ENCODE measurements at regions not wholly inside any gene's neighbourhood (a gene's known extent, or its start where the extent isn't known, plus 50 kb on each side); places are given as distances from the start of the nearest gene placed in this dataset.

DNA sequence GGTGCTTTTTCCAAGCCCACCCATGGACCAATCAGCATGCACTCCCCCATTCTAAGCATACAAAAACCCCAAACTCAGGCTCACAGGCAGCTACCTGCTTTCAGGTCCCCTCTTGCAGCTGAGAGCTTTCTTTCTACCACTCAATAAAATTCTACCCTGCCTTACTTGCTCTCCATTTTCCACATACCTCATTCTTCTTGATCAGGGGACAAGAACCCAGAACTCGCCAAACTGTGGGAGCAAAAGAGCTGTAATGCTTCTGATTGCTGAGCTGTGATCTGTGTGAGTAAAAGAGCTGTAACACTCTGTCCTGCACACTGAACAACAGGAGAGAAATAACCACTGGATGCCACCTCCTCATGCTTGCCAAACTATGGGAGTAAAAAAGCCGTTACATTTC lies 972.1 kb downstream of the SLITRK5 start:
- H3K27ac ChIP-seq (replicated peaks), result no peak overlapping the region
- H3K27me3 ChIP-seq (ENCODE audit: insufficient read depth, poor library complexity, severe bottlenecking), result no peaks in the 10 kb centered on the region
- no peak for DNase-seq (ENCODE audit: low read depth in 1 of 2, low spot score in 1 of 2)
- TF ChIP-seq GABPA (IDR thresholded peaks at IDR 0.05; ENCODE audit: low read depth), result no peak
- TF ChIP-seq, protein P1, sequence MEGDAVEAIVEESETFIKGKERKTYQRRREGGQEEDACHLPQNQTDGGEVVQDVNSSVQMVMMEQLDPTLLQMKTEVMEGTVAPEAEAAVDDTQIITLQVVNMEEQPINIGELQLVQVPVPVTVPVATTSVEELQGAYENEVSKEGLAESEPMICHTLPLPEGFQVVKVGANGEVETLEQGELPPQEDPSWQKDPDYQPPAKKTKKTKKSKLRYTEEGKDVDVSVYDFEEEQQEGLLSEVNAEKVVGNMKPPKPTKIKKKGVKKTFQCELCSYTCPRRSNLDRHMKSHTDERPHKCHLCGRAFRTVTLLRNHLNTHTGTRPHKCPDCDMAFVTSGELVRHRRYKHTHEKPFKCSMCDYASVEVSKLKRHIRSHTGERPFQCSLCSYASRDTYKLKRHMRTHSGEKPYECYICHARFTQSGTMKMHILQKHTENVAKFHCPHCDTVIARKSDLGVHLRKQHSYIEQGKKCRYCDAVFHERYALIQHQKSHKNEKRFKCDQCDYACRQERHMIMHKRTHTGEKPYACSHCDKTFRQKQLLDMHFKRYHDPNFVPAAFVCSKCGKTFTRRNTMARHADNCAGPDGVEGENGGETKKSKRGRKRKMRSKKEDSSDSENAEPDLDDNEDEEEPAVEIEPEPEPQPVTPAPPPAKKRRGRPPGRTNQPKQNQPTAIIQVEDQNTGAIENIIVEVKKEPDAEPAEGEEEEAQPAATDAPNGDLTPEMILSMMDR (IDR thresholded peaks at IDR 0.05; ENCODE audit: insufficient read depth, low read length), result no peak
- no peak for TF ChIP-seq POLR2AphosphoS5 (IDR thresholded peaks at IDR 0.05; ENCODE audit: low read depth)
- TF ChIP-seq SPI1 (IDR thresholded peaks at IDR 0.05; ENCODE audit: borderline replicate concordance, low read depth), result no peak
- TF ChIP-seq REST (IDR thresholded peaks at IDR 0.05; ENCODE audit: insufficient replicate concordance, low read depth), result no peak
- no peak overlapping the region for H3K4me3 ChIP-seq (replicated peaks; ENCODE audit: insufficient read depth, low read length)

- H3K27me3 ChIP-seq (ENCODE audit: insufficient read depth, poor library complexity, severe bottlenecking), result no peaks in the 10 kb centered on the region
- TF ChIP-seq GABPA (IDR thresholded peaks at IDR 0.05; ENCODE audit: low read depth) (no peak), POLR2AphosphoS5 (IDR thresholded peaks at IDR 0.05; ENCODE audit: low read depth) (no peak), SPI1 (IDR thresholded peaks at IDR 0.05; ENCODE audit: borderline replicate concordance, low read depth) (no peak), REST (IDR thresholded peaks at IDR 0.05; ENCODE audit: insufficient replicate concordance, low read depth) (no peak)
- TF ChIP-seq, protein P1 (IDR thresholded peaks at IDR 0.05; ENCODE audit: insufficient read depth, low read length), result no peak
- DNase-seq (ENCODE audit: low read depth in 1 of 2, low spot score in 1 of 2), result no peak
- no peak overlapping the region for H3K27ac ChIP-seq (replicated peaks)
- no peak overlapping the region for H3K4me3 ChIP-seq (replicated peaks; ENCODE audit: insufficient read depth, low read length)
Measured at GRCh38 chr13:88648598-88649373, 977.6 kb downstream of the SLITRK5 start.

DNA sequence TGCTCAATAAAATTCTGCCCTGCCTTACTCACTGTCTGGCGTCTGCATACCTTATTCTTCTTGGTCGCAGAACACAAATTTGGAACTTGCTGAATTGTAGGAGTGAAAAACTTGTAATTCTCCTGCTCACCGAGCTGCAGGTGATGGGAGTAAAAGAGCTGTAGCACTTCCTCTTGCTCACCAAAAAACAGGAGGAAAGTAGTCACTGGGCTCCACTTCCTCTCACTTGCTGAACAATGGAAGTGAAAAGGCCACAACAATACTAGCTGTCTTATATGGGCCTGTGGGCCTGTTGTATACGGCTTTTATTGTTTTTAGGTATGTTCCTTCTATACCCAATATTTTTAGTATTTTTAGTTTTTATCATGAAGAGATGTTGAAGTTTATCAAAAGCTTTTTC lies 978.7 kb downstream of the SLITRK5 start:
- peak; percentile 63; the same call in 1 of the 2 replicates for TF ChIP-seq GABPA (IDR thresholded peaks at IDR 0.05; ENCODE audit: low read depth)
- TF ChIP-seq REST (IDR thresholded peaks at IDR 0.05; ENCODE audit: insufficient replicate concordance, low read depth), result no peak
- TF ChIP-seq SPI1 (IDR thresholded peaks at IDR 0.05; ENCODE audit: borderline replicate concordance, low read depth), result peak; percentile 83
- TF ChIP-seq POLR2AphosphoS5 (IDR thresholded peaks at IDR 0.05; ENCODE audit: low read depth), result no peak
- Histone ChIP-seq H3K27ac (replicated peaks) (no peak overlapping the region), H3K4me3 (replicated peaks; ENCODE audit: insufficient read depth, low read length) (no peak overlapping the region), H3K27me3 (ENCODE audit: insufficient read depth, poor library complexity, severe bottlenecking) (no peaks in the 10 kb centered on the region)
- no peak for DNase-seq (ENCODE audit: low read depth in 1 of 2, low spot score in 1 of 2)
